ENCODE measurements at regions not wholly inside any gene's neighbourhood (a gene's known extent, or its start where the extent isn't known, plus 50 kb on each side); places are given as distances from the start of the nearest gene placed in this dataset.

GRCh38 chr4:114146947-114147618 is 167.6 kb upstream of the ARSJ start:
- TF ChIP-seq POLR2A (IDR thresholded peaks at IDR 0.05): no peak
- TF ChIP-seq, protein P1, sequence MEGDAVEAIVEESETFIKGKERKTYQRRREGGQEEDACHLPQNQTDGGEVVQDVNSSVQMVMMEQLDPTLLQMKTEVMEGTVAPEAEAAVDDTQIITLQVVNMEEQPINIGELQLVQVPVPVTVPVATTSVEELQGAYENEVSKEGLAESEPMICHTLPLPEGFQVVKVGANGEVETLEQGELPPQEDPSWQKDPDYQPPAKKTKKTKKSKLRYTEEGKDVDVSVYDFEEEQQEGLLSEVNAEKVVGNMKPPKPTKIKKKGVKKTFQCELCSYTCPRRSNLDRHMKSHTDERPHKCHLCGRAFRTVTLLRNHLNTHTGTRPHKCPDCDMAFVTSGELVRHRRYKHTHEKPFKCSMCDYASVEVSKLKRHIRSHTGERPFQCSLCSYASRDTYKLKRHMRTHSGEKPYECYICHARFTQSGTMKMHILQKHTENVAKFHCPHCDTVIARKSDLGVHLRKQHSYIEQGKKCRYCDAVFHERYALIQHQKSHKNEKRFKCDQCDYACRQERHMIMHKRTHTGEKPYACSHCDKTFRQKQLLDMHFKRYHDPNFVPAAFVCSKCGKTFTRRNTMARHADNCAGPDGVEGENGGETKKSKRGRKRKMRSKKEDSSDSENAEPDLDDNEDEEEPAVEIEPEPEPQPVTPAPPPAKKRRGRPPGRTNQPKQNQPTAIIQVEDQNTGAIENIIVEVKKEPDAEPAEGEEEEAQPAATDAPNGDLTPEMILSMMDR (IDR thresholded peaks at IDR 0.05): no peak

Data from sigmoid colon (tissue), 3 donors.